Right forelimb (tissue), 1 donor: ENCODE measurements at regions not wholly inside any gene's neighbourhood (a gene's known extent, or its start where the extent isn't known, plus 50 kb on each side); places are given as distances from the start of the nearest gene placed in this dataset.
"Not testable (repeated sequence)": the region's sequence is repeated elsewhere in the genome, so short reads cannot be mapped to it uniquely, and the experiment has no call there.

ENCODE experiments used
- DNase-seq: peaks from one replicate; pipeline ENCODE4 v3.0.0-alpha.2; 2018

DNA sequence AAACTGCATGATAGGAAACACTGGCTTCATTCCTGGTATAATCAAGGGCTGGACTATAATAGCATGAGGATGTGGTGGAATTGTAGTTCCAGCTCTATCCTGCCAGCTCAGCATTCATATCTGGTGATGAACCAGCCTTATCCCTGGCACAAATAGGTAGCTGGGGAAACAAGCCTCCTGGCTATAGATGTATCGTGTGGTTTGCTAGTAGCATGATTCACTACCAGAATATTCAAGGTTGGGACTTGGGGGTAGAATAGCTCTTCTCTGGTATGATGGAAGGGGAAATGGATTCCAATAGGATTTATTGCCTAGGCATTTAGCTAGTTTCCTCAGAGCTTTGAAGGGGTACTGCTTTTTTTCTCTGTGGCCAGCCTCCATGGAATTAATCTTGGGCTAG is 532.8 kb downstream of the FBXO15 start:
- no peak for DNase-seq

- DNase-seq: no peak
These were observed 533.8 kb downstream of the FBXO15 start for GRCh38 chr18:73613706-73614340.

DNA sequence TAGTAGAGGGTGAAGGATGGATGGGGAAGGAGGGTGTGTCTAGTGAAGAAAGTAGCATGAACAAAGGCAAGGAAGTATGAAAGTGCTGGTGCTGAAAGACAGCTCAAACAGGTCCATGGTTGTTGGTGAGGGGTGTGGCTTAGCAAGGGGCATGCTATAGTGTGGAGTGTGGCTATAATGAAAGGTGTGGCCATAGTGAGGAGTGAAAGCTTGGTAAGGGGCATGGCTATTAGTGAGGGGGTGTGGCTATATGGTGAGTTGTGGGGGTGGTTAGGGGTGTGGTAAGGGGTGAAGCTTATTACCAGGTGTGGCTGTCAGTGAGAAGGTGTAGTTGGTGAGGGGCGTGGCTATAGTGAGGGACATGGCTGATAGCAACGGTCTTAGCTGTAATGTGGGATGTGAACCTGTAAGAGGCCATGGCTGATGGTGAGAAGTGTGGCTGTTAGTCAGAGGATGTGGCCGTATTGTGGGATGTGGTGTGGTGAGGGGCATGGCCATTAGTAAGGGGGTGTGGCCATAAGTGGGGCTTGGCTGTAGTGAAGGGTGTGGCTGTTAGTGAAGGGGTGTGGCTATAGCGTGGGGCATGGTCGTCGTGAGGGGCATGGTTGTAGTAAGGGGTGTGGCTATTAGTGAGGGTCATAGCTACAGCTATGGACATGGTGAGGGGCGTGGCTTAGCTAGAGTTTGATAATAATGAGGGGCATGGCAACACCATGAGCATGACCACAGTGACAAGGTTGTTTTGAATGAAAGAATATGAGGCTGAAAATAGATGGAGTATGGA is 549.6 kb downstream of the FBXO15 start:
- no peak for DNase-seq

GRCh38 chr18:73594749-73595148 is 552.9 kb downstream of the FBXO15 start:
- no peak for DNase-seq

- no peak for DNase-seq
These were observed 554.4 kb downstream of the FBXO15 start for GRCh38 chr18:73593207-73593606.

- DNase-seq: no peak
These were observed 556.7 kb downstream of the FBXO15 start for GRCh38 chr18:73590950-73591349.

DNA sequence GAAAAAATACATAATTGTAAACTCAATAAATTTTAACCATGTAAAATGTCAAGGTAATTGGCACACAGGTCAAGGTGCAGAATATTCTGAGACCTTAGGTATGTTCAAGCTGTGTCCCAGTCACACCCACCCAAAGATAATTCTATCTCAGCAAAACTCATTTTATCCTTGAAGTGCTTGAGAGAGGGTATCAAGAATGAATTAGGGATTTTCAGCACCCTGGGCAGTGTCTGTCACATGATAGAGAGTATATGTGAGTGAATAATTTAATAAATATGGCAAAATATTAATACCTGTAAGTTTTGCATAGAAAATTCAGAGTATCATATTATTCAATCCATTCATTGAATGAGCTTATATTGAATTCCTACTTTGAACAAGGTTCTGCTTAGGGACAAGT is 567.9 kb downstream of the FBXO15 start:
- no peak for DNase-seq

DNA sequence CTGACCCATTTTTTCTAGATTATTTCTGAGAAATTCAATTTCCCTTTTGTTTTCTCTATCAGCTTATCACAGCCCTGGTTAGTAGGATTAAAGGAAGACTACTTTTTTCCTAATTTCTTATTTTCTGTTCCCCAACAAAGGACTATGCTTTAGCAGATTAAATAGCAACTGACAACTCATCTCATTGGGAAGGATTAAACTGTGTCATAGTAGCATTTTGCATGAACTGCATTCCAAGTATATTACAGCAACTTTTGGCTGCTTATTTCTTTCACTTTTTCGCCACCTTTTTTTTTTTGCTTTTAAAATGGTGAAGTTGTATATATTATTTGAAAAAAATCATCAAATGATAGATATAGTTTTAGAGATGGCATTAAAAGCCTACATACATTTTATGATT is 570.3 kb downstream of the FBXO15 start:
- no peak for DNase-seq

GRCh38 chr18:73563901-73564472 is 583.6 kb downstream of the FBXO15 start:
- DNase-seq: no peak

DNA sequence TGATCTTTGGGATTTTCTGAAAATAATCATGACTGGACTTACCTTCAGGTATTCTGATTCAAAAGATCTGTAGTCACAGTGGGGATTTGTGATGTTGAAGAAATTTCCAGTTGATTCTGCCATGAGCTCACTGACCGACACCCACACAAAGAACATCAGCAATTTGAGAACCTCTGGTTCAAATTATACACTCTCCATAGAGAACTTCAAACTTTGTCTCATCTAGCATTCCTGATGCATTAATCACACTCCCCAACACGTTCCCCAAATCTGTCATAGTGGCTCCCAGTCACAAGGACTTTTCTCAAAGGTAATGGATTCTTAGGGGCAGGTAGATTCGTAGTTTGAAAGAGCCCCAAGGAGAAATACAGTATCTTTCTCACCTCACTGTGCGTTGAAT is 584.3 kb downstream of the FBXO15 start:
- DNase-seq: no peak

DNA sequence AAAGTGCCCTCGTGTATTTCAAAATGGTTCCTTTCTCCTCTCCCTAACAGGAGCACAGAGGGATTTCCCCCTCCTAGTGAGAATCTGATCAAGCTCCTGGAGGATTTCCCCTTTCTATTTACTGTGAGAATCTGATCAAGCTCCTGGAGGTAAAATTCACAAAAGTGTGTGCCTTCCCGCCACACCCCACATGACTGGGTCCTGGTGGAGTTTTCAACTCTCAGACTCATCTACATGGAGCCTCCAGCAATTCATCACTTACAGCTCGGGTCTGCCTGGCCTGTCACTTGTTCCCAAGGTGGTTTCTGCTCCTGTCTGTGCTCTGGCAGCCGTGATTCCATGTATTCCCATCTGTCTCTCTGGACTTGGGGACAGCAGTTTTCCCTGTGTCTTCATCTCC is 590.7 kb downstream of the FBXO15 start:
- DNase-seq: no peak

DNA sequence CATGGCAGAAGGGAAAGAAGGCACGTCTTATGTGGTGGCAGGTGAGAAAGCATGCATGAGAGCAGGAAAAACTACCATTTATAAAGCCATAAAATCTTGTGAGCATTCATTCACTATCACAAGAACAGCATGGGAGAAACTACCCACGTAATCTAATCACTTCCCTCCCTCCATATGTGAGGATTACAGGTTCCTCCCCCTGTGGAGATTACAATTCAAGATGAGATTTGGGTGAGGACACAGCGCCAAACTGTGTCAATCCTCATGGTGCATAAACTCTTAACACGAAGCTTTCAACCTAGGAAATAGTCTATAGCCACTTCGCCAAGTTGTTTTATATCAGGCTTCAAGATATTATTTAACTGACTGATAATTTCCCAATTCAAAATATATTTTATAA is 595.5 kb downstream of the FBXO15 start:
- no peak for DNase-seq

DNA sequence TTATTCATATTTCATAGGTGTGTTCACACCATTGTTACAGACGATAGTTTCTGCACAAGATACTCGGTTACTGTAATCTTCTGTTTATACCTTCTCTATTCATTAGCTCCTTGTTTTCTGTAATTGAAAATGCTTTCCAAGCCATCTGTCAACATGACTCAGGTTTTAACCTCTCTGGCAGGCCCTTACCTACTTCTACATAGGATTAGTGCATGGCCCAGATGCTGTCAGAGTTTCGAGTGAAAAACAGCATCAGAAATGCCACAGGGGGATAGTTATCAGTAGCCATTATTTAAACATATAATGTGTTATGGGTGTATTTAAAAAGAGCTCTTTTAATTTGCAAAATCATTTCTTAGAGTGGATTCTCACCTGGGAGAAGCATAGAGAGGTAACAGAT is 596.4 kb downstream of the FBXO15 start:
- DNase-seq: no peak

DNA sequence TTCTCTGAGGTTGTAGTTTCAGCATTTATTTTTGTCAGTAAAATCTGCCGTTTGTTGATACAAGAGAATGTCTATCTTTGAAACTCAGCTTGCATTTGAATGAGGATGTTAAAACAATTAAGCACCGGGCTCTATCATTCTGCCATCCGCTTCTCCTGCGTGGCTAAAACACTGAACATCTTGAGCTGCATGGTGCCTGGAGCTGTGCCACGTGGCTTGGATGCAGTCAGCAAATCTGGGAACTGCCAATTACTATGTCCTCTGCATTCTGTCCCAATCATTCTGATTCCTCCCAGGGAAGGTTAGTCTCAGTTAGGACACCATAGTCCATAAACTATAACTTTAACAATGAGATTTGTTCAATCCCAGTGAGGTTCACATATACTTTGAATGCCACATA is 598.4 kb downstream of the FBXO15 start:
- DNase-seq: no peak

DNA sequence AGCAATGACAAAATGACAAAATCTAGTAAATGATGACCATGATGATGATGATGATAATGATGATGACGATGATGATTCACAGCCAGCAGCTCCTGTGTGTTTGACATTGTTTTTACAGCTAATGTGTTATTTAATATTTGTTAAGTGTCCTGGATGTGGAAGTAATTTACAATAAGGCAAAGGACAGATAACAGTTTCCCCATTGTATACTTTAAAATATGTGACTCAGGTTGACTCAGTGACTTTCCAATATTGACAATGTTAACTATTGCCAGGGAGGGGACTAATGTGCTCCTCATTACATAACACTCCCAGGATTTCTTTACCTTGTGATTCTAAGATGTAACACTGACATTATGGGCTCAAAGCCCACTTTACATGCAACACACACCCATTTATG is 602.2 kb downstream of the FBXO15 start:
- DNase-seq: no peak

DNA sequence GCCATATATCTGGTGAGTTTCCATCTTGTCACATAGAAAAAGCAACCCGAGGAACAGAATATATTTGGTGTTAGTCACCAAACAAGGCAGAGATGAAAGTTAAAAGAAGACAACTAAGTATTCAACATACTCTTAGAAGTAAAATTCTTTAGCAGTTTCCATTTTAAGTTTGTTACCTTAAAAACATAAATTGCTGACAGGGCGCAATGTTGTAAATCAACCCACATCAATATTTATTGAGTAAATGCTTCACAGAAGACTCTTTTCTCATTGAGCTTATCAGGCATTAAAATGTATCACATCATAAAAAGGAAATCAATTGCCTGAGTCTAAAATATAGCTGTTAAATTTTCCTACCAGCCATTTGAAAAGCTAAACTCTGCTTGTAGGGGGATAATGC is 603.0 kb downstream of the FBXO15 start:
- no peak for DNase-seq

GRCh38 chr18:73544032-73544431 is 603.6 kb downstream of the FBXO15 start:
- DNase-seq: no peak

GRCh38 chr18:73535990-73536389 is 611.6 kb downstream of the FBXO15 start:
- DNase-seq: no peak

DNA sequence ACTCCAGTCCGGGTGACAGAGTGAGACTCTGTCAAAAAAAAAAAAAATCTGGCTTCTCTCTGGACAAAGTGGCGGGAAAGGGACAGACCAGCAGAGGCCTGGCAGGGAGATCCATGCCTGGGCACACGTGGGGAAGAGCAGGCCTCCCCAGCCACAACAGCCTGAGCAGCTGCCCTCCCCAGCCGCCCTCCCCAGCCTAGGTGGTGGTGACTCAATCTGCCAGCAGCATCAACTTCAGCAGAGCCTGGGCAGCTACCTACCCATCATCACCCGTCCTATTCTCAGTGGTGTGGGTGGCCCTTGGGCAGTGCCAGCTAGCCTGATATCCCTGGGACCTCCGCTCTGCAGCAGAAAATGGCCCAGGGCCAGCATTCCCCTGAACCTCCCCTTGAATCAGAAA is 612.4 kb downstream of the FBXO15 start:
- DNase-seq: no peak

DNA sequence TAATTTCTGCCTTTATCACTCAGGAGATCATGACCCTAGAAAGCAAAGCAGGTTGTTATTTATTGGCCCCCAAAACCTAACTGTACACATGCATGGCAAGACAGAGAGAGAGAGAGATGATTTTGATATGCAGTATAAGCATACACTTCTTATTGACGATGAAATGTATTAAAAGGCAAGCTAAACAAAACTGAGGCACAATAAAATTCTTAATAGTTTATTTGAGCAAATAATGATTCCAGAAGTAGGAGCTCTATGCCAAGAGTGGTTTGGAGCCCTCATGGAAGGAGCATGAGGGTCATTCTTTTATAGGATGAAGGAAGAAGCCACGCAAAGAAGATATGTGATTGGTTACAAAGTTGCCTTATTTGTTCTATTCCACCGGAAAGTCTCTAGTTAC is 616.0 kb downstream of the FBXO15 start:
- DNase-seq: no peak

GRCh38 chr18:73528066-73528465 is 619.6 kb downstream of the FBXO15 start:
- DNase-seq: no peak

GRCh38 chr18:73520229-73520628 is 627.4 kb downstream of the FBXO15 start:
- DNase-seq: no peak

DNA sequence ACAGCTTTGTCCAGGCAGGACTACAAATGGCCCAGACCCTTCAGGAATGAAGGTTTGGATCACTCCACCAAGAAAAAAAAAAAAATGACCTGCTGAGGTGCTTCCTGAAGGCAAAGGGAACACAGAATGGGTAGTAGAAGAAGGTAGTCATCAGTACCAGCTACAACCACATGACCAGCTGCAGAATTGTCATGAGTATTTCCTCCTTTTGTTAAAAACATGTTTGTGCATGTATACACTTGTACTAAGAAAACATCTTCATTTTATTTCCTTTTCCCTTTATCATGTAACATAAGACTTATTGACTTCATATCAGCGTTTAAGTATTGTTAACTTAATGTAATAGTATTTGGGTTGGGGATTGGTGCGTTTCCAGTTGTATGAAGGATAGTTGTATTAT is 631.6 kb downstream of the FBXO15 start:
- not testable (repeated sequence) for DNase-seq

DNA sequence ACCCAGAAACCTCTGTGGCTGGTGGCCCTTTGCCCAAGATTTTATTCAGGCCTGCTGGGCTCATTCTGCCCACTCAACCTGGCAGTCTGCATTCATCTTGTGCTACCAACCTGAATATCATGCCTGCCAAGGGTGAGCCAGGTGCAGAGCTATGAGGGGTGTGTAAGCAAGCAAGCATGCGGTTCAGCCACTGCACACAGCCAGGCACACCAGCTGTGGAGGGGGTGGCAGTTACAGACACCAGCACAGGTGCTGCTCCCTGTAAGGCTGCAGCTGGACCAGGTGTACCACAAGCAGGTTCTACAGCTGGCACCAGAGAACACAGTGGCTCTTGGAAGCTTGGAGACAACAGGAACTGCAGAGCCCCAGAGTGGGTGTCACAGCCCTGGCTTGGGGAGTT is 633.2 kb downstream of the FBXO15 start:
- no peak for DNase-seq
